Gastroesophageal sphincter (tissue), 4 donors: ENCODE measurements at regions not wholly inside any gene's neighbourhood (a gene's known extent, or its start where the extent isn't known, plus 50 kb on each side); places are given as distances from the start of the nearest gene placed in this dataset.

Experiments
- ATAC-seq: fragments of 150-250 bp; one replicate; pipeline ENCODE4 v1.9.1; 2016; ENCODE audit warnings: mild to moderate bottlenecking, moderate library complexity
- H3K27ac ChIP-seq, 4 donors: fragments of 200-600 bp; sonication (generic) in 3 of 4; 1 replicate in 3 of 4; 2 replicates in 1 of 4; pipeline ENCODE4 v1.5.1; 2016 to 2019
- H3K27me3 ChIP-seq: fragments of 200-600 bp; sonication (generic); one replicate; pipeline ENCODE4 v1.5.1; 2019
- H3K36me3 ChIP-seq, 2 donors: fragments of 200-600 bp; sonication (generic); one replicate each; pipeline ENCODE4 v1.5.1; 2019; ENCODE audit warnings: control low read depth in 1 of 2
- H3K4me1 ChIP-seq, 3 donors: fragments of 200-600 bp; sonication (generic); 1 replicate in 2 of 3; 2 replicates in 1 of 3; pipeline ENCODE4 v1.5.1; 2016 to 2019; ENCODE audit warnings: control low read depth in 2 of 3
- H3K4me3 ChIP-seq, 2 donors: fragments of 200-600 bp; sonication (generic); one replicate each; pipeline ENCODE4 v1.5.1; 2019; ENCODE audit warnings: mild to moderate bottlenecking in 1 of 2, moderate library complexity in 1 of 2
- H3K9me3 ChIP-seq, 3 donors: fragments of 200-600 bp; sonication (generic); one replicate each; pipeline ENCODE4 v1.5.1; 2017 to 2019; ENCODE audit warnings: control low read depth in 2 of 3
- EP300 ChIP-seq: sonication (generic); formaldehyde crosslinking; IDR thresholded peaks from one replicate; pipeline ENCODE4 v1.6.1; 2017; ENCODE audit warnings: antibody characterized with exemption, mild to moderate bottlenecking
- POLR2A ChIP-seq, 2 donors: fragments of 450-650 bp; IDR thresholded peaks; one replicate each; pipeline ENCODE4 v1.6.1; 2017; ENCODE audit warnings: antibody characterized with exemption in 2 of 2, mild to moderate bottlenecking in 2 of 2, moderate library complexity in 1 of 2
- POLR2AphosphoS5 ChIP-seq: sonication (generic); formaldehyde crosslinking; IDR thresholded peaks from one replicate; pipeline ENCODE4 v1.6.1; 2017; ENCODE audit warnings: antibody characterized with exemption
- WGBS, 2 donors: methylation state at CpG; one replicate each; pipeline ENCODE4 v1.1.5; 2018; ENCODE audit warnings: low coverage in 1 of 2; 5-methylcytosine and 5-hydroxymethylcytosine counted together
- TF ChIP-seq, protein P1 (sequence below), 4 experiments: fragments of 200-600 bp in 2 of 4; fragments of 450-650 bp in 2 of 4; sonication (generic) in 1 of 4; IDR thresholded peaks; one replicate each; pipeline ENCODE4 v1.5.1; 2017 to 2019; ENCODE audit warnings: antibody characterized with exemption in 4 of 4, mild to moderate bottlenecking in 2 of 4, moderate library complexity in 2 of 4

DNA sequence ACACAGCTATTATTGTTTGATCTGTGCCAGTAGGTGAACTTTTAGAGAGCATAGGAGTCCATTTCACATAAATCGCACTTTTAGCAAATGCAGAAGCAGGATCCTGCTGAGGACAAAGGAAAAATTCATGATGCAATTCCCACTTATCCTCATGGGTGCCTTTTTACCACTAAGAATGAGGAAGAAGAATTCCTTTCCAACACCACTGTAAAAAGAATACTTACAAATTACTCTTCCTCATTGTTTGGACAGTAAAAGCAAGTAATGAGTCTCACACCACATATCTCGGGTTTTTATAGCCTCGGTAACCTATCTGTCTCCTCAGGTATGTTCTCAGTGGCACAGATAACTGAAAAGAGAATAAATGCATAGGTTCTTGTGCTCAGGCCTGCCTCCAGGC lies 238.5 kb downstream of the MTX2 start:
- Histone ChIP-seq H3K36me3 (no peaks in the 10 kb centered on the region), H3K4me3 (no peak overlapping the region), H3K4me1 (no peaks in the 10 kb centered on the region), H3K9me3 (no peaks in the 10 kb centered on the region), H3K27ac (no peak overlapping the region), H3K27me3 (no peaks in the 10 kb centered on the region)
- WGBS, 2 donors = 64 to 79% methylated on average over 3 of the region's 3 CpGs
- TF ChIP-seq POLR2A (IDR thresholded peaks at IDR 0.05) = no peak
- no peak for TF ChIP-seq EP300
- TF ChIP-seq POLR2AphosphoS5 = no peak
- TF ChIP-seq, protein P1, sequence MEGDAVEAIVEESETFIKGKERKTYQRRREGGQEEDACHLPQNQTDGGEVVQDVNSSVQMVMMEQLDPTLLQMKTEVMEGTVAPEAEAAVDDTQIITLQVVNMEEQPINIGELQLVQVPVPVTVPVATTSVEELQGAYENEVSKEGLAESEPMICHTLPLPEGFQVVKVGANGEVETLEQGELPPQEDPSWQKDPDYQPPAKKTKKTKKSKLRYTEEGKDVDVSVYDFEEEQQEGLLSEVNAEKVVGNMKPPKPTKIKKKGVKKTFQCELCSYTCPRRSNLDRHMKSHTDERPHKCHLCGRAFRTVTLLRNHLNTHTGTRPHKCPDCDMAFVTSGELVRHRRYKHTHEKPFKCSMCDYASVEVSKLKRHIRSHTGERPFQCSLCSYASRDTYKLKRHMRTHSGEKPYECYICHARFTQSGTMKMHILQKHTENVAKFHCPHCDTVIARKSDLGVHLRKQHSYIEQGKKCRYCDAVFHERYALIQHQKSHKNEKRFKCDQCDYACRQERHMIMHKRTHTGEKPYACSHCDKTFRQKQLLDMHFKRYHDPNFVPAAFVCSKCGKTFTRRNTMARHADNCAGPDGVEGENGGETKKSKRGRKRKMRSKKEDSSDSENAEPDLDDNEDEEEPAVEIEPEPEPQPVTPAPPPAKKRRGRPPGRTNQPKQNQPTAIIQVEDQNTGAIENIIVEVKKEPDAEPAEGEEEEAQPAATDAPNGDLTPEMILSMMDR (IDR thresholded peaks at IDR 0.05) = no peak
- no peak for ATAC-seq

DNA sequence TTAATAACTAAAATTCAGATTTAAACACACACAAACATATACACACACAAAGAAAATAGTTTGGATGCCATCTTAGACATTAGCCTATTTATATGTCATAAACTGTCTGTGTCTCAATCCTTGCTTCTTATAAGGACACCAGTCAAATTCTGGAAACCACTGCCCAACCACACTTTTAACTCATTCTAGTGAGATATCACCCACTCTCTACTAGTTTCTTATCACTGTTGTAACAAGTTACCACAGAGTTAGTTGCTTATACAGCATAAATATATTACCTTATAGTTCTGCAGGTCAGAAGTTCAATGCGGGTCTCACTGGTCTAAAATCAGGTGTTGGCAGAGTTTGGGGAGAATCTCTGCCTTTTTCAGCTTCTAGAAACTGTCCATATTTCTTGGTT lies 239.1 kb downstream of the MTX2 start:
- Histone ChIP-seq H3K36me3 (no peaks in the 10 kb centered on the region), H3K4me1 (no peaks in the 10 kb centered on the region), H3K9me3 (no peaks in the 10 kb centered on the region), H3K27ac (no peak overlapping the region), H3K27me3 (no peaks in the 10 kb centered on the region), H3K4me3 (no peak overlapping the region)
- WGBS, 2 donors = 92 to 100% methylated on average over 1 of the region's 1 CpG
- no peak for ATAC-seq
- no peak for TF ChIP-seq EP300
- TF ChIP-seq, protein P1 (IDR thresholded peaks at IDR 0.05) = no peak
- TF ChIP-seq POLR2AphosphoS5 = no peak
- TF ChIP-seq POLR2A (IDR thresholded peaks at IDR 0.05) = no peak

DNA sequence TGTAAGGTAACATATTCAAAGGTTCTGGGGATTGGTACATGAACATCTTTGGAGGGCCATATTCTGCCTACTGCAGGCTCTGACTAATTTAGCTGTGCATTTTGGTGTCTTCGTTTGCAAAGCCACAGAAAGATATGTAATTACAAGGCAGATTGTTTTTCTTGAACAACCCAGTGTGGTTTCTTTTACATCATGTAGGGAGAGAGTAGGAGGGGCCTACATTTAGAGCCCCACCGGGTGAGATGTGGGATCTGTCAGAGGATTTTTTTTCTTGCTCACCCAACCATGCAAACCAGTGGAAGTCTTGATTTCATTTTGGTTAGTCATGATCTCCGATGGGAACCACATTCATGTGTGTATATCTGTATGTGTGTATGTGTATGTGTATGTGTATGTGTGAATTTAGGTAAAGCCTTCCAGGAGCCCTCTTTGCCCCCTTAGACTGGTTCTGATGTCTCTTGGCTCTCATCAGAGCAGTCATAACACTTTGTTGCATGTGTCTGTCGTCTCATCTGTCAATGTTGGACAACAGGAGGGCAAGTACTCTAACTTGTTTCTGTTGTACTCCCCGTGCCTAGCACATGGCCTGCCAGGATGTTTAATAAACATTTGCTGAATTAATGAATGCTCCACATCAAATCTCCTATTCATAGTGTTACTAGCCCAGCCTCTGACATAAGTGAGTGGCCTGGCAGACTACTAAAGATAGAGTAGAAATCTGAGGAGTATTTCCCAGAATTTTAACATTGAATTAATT lies 239.9 kb downstream of the MTX2 start:
- H3K27ac ChIP-seq = no peak overlapping the region
- ATAC-seq = no peak

DNA sequence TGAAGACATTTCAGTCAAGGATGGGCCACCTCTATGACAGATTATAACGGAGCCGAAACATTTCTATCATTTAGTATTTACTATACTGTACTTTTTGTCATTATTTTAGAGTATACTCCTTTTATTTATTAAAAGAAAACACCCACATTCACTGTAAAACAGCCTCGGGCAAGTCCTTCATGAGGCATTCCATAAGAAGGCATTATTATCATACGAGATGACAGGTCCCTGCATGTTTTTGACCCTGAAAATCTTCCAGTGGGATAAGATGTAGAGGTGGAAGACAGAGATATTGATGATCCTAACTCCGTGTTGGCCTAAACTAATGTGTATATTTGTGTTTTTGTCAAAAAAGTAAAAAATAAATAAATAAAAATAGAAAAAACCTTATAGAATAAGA lies 245.0 kb downstream of the MTX2 start:
- TF ChIP-seq EP300 = no peak
- TF ChIP-seq, protein P1 (IDR thresholded peaks at IDR 0.05) = no peak
- TF ChIP-seq POLR2A (IDR thresholded peaks at IDR 0.05) = no peak
- TF ChIP-seq POLR2AphosphoS5 = no peak
- 68 to 78% methylated on average over 3 to 5 of the region's 5 CpGs for WGBS, 2 donors
- ATAC-seq = no peak

More for the DNA sequence above, 239.9 kb downstream of the MTX2 start:
- 56 to 62% methylated on average over 3 to 4 of the region's 5 CpGs for WGBS, 2 donors
- Histone ChIP-seq H3K27me3 (no peaks in the 10 kb centered on the region), H3K36me3 (no peaks in the 10 kb centered on the region), H3K4me3 (no peak overlapping the region), H3K4me1 (no peaks in the 10 kb centered on the region), H3K9me3 (no peaks in the 10 kb centered on the region)
- TF ChIP-seq, protein P1 (IDR thresholded peaks at IDR 0.05) = no peak
- no peak for TF ChIP-seq POLR2A (IDR thresholded peaks at IDR 0.05)
- no peak for TF ChIP-seq POLR2AphosphoS5
- TF ChIP-seq EP300 = no peak

DNA sequence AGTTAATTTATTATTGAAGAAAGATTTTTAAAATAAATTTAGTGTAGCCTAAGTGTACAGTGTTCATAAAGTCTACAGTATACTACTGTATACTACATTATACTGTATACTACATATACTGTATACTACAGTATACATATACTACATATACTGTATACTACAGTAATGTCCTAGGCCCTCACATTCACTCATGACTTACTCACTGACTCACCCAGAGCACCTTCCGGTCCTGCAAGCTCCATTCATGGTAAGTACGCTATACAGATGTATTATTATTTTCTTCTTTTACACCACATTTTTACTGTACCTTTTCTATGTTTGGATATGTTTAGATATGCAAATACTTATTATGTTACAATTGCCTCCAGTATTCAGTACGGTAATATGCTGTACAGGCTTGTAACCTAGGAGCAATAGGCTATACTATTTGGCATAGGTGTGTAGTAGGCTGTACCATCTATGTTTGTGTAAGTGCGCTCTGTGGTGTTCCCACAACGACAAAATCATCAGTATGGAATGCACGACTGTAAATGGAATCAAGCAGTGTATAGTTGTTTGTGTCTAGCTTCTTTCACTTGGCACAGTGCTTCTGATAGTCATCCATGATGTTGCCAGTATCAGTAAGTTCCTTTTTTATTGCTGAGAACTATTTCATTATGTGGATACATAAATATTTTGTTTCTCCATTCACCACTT lies 245.7 kb downstream of the MTX2 start:
- no peak for ATAC-seq
- H3K27ac ChIP-seq = no peak overlapping the region
- H3K4me3 ChIP-seq = no peak overlapping the region
- no peaks in the 10 kb centered on the region for H3K9me3 ChIP-seq
- no peak for TF ChIP-seq POLR2A (IDR thresholded peaks at IDR 0.05)
- no peak for TF ChIP-seq EP300
- TF ChIP-seq, protein P1 (IDR thresholded peaks at IDR 0.05) = no peak
- TF ChIP-seq POLR2AphosphoS5 = no peak
- WGBS, 2 donors = 86 to 94% methylated on average over 5 to 6 of the region's 6 CpGs
- H3K4me1 ChIP-seq = no peaks in the 10 kb centered on the region
- H3K27me3 ChIP-seq = no peaks in the 10 kb centered on the region
- no peaks in the 10 kb centered on the region for H3K36me3 ChIP-seq

More for the DNA sequence above, 245.0 kb downstream of the MTX2 start:
- H3K36me3 ChIP-seq = no peaks in the 10 kb centered on the region
- H3K9me3 ChIP-seq = no peaks in the 10 kb centered on the region
- H3K27ac ChIP-seq = no peak overlapping the region
- H3K4me1 ChIP-seq = no peaks in the 10 kb centered on the region
- H3K4me3 ChIP-seq = no peak overlapping the region
- H3K27me3 ChIP-seq = no peaks in the 10 kb centered on the region
